CD4-positive, alpha-beta T cell (primary cell): ENCODE measurements at regions not wholly inside any gene's neighbourhood (a gene's known extent, or its start where the extent isn't known, plus 50 kb on each side); places are given as distances from the start of the nearest gene placed in this dataset.

Source experiments
- ATAC-seq: fragments of 200-7000 bp; cut with Tn5 transposase; one replicate; pipeline ENCODE4 v1.10.0; 2022; ENCODE audit warnings: mild to moderate bottlenecking; ENCODE audit not compliant: poor library complexity
- CTCF ChIA-PET: fragments of 350-600 bp; sonication (Branson Sonifier 250); formaldehyde crosslinking; loops from one replicate; lab custom pipeline; 2021; ENCODE audit warnings: antibody characterized with exemption, inconsistent platforms; lab: Charles Lee
- POLR2A ChIA-PET: fragments of 350-600 bp; sonication (Branson Sonifier 250); formaldehyde crosslinking; loops from one replicate; lab custom pipeline; 2021; ENCODE audit warnings: antibody characterized with exemption, inconsistent platforms; lab: Charles Lee
- DNase-seq, 14 experiments: peaks; one replicate each; pipeline ENCODE4 v3.0.0-alpha.2; 2013 to 2020; ENCODE audit warnings: mixed read lengths in 2 of 14
- H3K27ac ChIP-seq, 2 donors: one replicate each; pipeline versions ENCODE4 v1.5.1 to v1.7.0; 2013; ENCODE audit warnings: low read length in 2 of 2, low read depth in 1 of 2, mild to moderate bottlenecking in 1 of 2
- H3K27me3 ChIP-seq, 2 experiments: 1 replicate in 1 of 2; 2 replicates in 1 of 2; pipeline versions ENCODE4 v1.6.1 to v1.7.0; 2013; ENCODE audit warnings: low read length in 2 of 2, control low read depth in 1 of 2, mild to moderate bottlenecking in 1 of 2, moderate library complexity in 1 of 2; ENCODE audit not compliant: insufficient read depth in 2 of 2, control insufficient read depth in 1 of 2
- H3K36me3 ChIP-seq: one replicate; pipeline ENCODE4 v1.6.1; 2013; ENCODE audit warnings: low read length, control low read depth; ENCODE audit not compliant: insufficient read depth
- H3K4me1 ChIP-seq: one replicate; pipeline ENCODE4 v1.6.1; 2013; ENCODE audit warnings: low read length, control low read depth; ENCODE audit not compliant: insufficient read depth
- H3K4me3 ChIP-seq: one replicate; pipeline ENCODE4 v1.5.1; 2013; ENCODE audit warnings: mild to moderate bottlenecking, low read length, moderate library complexity
- H3K9me3 ChIP-seq, 2 experiments: 1 replicate in 1 of 2; 2 replicates in 1 of 2; pipeline versions ENCODE4 v1.6.1 to v1.7.0; 2013; ENCODE audit warnings: low read length in 2 of 2, mild to moderate bottlenecking in 2 of 2, control low read depth in 1 of 2, moderate library complexity in 1 of 2; ENCODE audit not compliant: control insufficient read depth in 1 of 2, insufficient read depth in 1 of 2
- H3K27ac Mint-ChIP-seq: one replicate; pipeline ENCODE4 v1.8.0; 2020; ENCODE audit warnings: mixed read lengths
- H3K27me3 Mint-ChIP-seq: one replicate; pipeline ENCODE4 v1.8.0; 2021; ENCODE audit warnings: mixed read lengths
- H3K36me3 Mint-ChIP-seq: one replicate; pipeline ENCODE4 v1.8.0; 2021; ENCODE audit warnings: low read depth, mixed read lengths
- H3K4me1 Mint-ChIP-seq: one replicate; pipeline ENCODE4 v1.8.0; 2021; ENCODE audit warnings: low read depth, mixed read lengths
- H3K4me3 Mint-ChIP-seq: one replicate; pipeline ENCODE4 v1.8.0; 2020; ENCODE audit warnings: mild to moderate bottlenecking, mixed read lengths
- H3K9me3 Mint-ChIP-seq: one replicate; pipeline ENCODE4 v1.8.0; 2020; ENCODE audit warnings: mixed read lengths
- intact Hi-C, 2 experiments: fragments of 100-400 bp; cut with DNase I in 1 of 2; cut with micrococcal nuclease in 1 of 2; formaldehyde crosslinking; loops; one replicate each; pipeline versions ENCODE4 v1.15.1 to v1.9.0; 2023 to 2025; cut with DNase I, micrococcal nuclease
- TF ChIP-seq, protein P1 (sequence below): fragments of 200-600 bp; IDR thresholded peaks from one replicate; pipeline ENCODE4 v1.8.0; 2022; ENCODE audit warnings: antibody characterized with exemption, mild to moderate bottlenecking

DNA sequence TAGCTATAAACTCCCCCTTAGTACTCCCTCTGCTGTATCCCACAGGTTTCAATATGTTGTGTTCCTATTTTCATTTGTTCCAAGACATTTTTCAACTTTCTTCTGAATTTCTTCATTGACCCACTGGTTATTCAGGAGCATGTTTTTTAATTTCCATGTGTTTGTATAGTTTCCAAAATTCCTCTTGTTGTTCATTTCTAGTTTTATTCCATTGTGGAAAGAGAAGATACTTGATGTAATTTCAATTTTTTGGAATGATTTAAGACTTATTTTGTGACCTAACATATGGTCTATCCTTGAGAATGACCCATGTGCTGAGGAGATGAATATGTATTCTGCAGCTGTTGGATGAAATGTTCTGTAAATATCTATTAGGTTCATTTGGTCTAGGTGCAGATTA is 497.2 kb downstream of the BCKDHB start:
- Mint-ChIP-seq H3K27ac (no peak overlapping the region), H3K27me3 (peaks cover 10% of the 10 kb centered on the region), H3K4me3 (no peak overlapping the region), H3K36me3 (no peaks in the 10 kb centered on the region), H3K4me1 (no peaks in the 10 kb centered on the region), H3K9me3 (no peaks in the 10 kb centered on the region)
- CTCF ChIA-PET: no interaction called here
- Histone ChIP-seq H3K36me3 (no peaks in the 10 kb centered on the region), H3K4me3 (no peak overlapping the region), H3K27ac (no peak overlapping the region), H3K9me3 (no peaks in the 10 kb centered on the region), H3K27me3 (peaks cover 0 to 3% of the 10 kb centered on the region in 2 experiments), H3K4me1 (no peaks in the 10 kb centered on the region)
- TF ChIP-seq, protein P1, sequence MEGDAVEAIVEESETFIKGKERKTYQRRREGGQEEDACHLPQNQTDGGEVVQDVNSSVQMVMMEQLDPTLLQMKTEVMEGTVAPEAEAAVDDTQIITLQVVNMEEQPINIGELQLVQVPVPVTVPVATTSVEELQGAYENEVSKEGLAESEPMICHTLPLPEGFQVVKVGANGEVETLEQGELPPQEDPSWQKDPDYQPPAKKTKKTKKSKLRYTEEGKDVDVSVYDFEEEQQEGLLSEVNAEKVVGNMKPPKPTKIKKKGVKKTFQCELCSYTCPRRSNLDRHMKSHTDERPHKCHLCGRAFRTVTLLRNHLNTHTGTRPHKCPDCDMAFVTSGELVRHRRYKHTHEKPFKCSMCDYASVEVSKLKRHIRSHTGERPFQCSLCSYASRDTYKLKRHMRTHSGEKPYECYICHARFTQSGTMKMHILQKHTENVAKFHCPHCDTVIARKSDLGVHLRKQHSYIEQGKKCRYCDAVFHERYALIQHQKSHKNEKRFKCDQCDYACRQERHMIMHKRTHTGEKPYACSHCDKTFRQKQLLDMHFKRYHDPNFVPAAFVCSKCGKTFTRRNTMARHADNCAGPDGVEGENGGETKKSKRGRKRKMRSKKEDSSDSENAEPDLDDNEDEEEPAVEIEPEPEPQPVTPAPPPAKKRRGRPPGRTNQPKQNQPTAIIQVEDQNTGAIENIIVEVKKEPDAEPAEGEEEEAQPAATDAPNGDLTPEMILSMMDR: no peak
- intact Hi-C loops: loop anchor here in 1 of 2 experiments (2.0 kb wide), 1 partner anchor 1151 kb away; no protein-coding TSS in a partner anchor
- no peak for ATAC-seq
- no peak for DNase-seq
- POLR2A ChIA-PET: no interaction called here

GRCh38 chr6:80594461-80594860 is 488.0 kb downstream of the BCKDHB start:
- Histone ChIP-seq H3K4me3 (no peak overlapping the region), H3K4me1 (no peaks in the 10 kb centered on the region), H3K36me3 (no peaks in the 10 kb centered on the region), H3K9me3 (no peaks in the 10 kb centered on the region), H3K27ac (no peak overlapping the region), H3K27me3 (no peaks in the 10 kb centered on the region)
- ChIA-PET POLR2A (no interaction called here), CTCF (no interaction called here)
- DNase-seq (no peak), ATAC-seq (no peak)
- no peaks in the 10 kb centered on the region for H3K27me3 Mint-ChIP-seq
- intact Hi-C loops: no loop called here
- H3K4me1 Mint-ChIP-seq: no peaks in the 10 kb centered on the region
- TF ChIP-seq, protein P1: no peak
- H3K36me3 Mint-ChIP-seq: no peaks in the 10 kb centered on the region
- H3K9me3 Mint-ChIP-seq: no peaks in the 10 kb centered on the region
- no peak overlapping the region for H3K27ac Mint-ChIP-seq
- H3K4me3 Mint-ChIP-seq: no peak overlapping the region

DNA sequence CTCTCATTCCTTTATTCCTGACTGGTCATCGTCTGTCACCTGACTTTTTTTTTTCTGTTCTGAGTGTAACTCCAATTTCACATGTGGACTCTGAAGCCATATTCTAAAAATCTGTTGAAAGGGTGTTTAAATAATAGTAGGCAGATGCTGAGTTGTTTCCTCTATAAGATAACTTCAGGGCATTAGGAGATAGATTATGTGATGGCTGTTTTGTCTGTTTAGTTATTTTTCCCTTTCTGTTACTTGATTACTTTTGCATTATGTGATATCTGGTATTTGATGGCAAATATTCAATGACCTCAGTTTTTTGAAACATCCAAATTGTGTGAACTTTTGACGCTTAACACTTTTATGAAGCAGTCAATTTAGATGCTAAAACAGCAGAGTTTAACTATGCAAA is 486.0 kb downstream of the BCKDHB start:
- H3K9me3 Mint-ChIP-seq: peaks cover 4% of the 10 kb centered on the region
- H3K4me3 ChIP-seq: no peak overlapping the region
- no peaks in the 10 kb centered on the region for H3K4me1 ChIP-seq
- ATAC-seq (no peak), DNase-seq (no peak)
- no peaks in the 10 kb centered on the region for H3K27me3 ChIP-seq
- no peaks in the 10 kb centered on the region for H3K27me3 Mint-ChIP-seq
- TF ChIP-seq, protein P1: no peak
- H3K4me1 Mint-ChIP-seq: no peaks in the 10 kb centered on the region
- H3K27ac ChIP-seq: no peak overlapping the region
- no peaks in the 10 kb centered on the region for H3K36me3 ChIP-seq
- intact Hi-C loops: no loop called here
- H3K36me3 Mint-ChIP-seq: no peaks in the 10 kb centered on the region
- H3K9me3 ChIP-seq: no peaks in the 10 kb centered on the region
- ChIA-PET POLR2A (no interaction called here), CTCF (no interaction called here)
- no peak overlapping the region for H3K4me3 Mint-ChIP-seq
- no peak overlapping the region for H3K27ac Mint-ChIP-seq
